DMS53 (cell line): ENCODE measurements at regions not wholly inside any gene's neighbourhood (a gene's known extent, or its start where the extent isn't known, plus 50 kb on each side); places are given as distances from the start of the nearest gene placed in this dataset.
"Not testable (repeated sequence)": the region's sequence is repeated elsewhere in the genome, so short reads cannot be mapped to it uniquely, and the experiment has no call there.

Experiments used
- DNase-seq: peaks from one replicate; lab custom pipeline; 2025; lab: John Stamatoyannopoulos, UW

GRCh38 chr16:31581065-31581464 lies 53.4 kb downstream of the AHSP start:
- DNase-seq = not testable (repeated sequence)

DNA sequence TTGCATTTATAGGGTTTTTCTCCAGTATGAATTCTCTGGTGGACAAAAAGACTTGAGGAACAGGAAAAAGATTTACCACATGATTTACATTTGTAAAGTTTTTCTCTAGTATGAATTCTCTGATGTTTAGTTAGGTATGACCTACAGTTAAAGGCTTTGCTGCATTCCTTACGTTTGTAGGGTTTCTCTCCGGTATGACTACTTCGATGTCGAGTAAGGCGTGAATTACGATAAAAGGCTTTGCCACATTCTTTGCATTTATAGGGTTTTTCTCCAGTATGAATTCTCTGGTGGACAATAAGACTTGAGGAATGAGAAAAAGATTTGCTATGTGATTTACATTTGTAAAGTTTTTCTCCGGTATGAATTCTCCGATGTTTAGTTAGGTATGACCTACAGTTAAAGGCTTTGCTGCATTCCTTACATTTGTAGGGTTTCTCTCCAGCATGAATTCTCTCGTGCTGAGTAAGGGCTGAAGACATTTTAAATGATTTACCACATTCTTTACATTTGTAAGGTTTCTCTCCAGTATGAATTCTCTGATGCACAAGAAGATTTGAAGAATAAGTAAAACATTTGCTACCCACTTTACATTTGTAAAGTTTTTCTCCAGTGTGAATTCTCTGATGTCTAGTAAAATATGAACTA lies 74.2 kb downstream of the AHSP start:
- not testable (repeated sequence) for DNase-seq

- DNase-seq = no peak
These were observed 90.4 kb downstream of the AHSP start for GRCh38 chr16:31618130-31618529.

DNA sequence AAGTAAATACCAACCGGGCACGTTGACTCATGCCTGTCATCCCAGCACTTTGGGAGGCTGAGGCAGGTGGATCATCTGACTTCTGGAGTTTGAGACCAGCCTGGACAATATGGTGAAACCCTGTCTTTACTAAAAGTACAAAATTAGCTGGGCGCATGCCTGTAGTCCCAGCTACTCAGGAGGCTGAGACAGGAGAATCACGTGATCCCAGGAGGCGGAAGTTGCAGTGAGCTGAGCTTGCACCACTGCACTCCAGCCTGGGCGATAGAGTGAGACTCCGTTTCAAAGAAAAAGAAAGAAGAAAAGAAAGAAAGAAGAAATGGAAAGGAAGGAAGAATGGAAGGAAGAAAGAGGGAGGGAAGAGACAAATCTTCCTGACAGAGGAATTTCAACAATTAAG lies 108.7 kb downstream of the AHSP start:
- DNase-seq = no peak

DNA sequence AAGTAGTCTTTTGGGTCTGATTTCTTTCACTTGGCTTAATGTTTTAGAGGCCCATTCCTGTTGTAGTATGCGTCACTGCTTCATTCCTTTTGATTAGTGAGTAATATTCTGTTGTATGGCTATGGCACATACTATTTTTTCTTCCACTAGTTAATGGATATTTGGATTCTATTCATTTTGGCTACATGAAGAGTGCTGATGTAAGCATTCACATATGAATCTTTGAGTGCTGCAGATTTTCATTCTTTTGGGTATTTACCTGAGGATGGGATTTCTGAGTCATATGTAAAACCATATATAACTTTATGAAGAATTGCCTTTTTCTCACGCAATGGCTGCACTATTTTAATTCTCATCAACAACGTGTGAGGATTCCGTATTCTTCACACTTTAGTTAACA lies 113.6 kb downstream of the AHSP start:
- DNase-seq = no peak

DNA sequence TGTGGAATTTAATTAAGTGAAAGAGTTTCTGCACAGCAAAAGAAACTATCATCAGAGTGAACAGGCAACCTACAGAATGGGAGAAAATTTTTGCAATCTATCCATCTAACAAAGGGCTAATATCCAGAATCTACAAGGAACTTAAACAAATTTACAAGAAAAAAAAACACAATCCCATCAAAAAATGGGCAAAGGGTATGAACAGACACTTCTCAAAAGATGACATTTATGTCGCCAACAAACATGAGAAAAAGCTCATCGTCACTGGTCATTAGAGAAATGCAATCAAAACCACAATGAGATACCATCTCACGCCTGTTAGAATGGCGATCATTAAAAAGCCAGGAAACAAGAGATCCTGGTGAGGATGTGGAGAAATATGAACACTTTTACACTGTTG lies 128.0 kb downstream of the AHSP start:
- not testable (repeated sequence) for DNase-seq

DNA sequence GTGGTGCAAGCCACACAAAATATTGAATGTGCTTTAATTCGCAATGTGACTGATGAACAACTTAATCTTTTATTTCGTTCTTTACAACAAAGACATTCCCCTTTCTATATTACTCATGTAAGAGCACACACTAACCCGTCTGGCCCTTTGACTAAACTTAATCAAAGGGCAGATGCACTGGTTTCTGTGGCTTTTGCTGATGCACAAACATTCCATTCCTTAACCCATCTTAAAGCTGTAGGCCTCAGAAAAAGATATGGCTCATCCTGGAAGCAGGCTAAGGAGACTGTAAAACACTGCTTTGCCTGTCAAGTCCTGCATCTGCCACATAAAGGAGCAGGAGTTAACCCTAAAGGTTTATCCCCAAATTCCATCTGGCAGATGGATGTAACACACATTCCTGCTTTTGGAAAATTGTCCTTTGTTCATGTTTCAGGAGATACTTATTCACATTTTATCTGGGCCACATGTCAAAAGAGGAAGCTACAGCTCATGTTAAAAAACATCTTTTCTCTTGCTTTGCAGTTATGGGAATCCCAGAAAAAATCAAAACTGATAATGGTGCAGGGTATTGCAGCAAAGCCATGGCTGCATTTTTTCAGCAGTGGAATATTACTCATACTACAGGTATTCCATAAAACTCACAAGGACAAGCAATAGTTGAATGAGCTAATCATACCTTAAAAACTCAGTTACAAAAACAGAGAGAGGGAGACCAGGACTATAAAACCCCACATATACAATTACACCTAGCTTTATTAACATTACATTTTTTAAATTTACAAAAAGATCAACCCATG lies 137.2 kb downstream of the AHSP start:
- DNase-seq = no peak

GRCh38 chr16:31674686-31675085 lies 147.0 kb downstream of the AHSP start:
- no peak for DNase-seq

- DNase-seq = no peak
These were observed 149.0 kb downstream of the AHSP start for GRCh38 chr16:31676731-31677130.

DNA sequence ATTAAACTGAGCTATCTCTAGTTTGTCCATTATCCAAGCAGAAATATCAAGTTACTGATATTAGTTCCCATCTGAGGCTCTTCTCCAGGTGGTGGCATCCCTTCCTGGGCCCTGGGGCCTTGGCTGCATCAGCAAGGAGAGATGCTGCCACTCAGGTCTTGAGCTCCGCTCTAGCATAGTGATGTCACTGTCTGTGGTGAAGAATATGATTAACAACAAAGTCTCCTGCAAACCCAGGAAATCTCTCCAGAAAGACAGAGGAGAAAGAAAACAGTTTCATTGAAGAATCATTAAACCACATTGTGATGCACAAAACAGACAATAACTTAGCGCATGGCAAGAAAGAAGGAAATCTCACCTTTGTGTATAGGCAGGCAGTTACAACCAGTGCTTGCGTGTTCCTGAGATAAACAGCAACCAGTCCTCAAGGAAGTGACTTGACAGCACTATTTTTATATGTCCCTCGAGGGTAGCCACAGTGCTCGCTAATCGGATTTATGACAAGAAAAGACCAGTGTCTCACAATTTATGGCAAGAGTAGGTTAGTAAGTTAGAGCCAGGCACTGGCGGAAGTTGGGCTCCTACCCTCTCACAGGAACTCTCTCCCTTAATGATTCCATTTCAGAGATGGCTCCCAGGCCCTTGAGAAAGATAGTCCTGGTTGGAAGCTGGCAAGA lies 151.1 kb downstream of the AHSP start:
- no peak for DNase-seq

GRCh38 chr16:31689331-31689730 lies 161.6 kb downstream of the AHSP start:
- not testable (repeated sequence) for DNase-seq

- DNase-seq = not testable (repeated sequence)
These were observed 164.6 kb downstream of the AHSP start for GRCh38 chr16:31692338-31692737.

DNA sequence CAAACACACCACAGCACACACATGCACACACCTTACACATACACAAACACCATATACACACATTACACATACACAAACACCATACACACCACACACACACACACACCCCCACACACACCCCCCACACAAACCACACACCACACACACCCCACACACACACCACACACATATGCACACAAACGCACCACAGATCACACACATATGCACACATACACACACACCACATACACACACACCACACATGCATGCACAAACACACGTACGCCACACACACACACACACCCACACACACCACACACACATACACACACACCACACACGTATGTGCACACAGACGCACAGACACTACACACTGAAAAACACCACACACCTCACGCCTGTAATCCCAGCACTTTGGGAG lies 166.0 kb downstream of the AHSP start:
- no peak for DNase-seq

DNA sequence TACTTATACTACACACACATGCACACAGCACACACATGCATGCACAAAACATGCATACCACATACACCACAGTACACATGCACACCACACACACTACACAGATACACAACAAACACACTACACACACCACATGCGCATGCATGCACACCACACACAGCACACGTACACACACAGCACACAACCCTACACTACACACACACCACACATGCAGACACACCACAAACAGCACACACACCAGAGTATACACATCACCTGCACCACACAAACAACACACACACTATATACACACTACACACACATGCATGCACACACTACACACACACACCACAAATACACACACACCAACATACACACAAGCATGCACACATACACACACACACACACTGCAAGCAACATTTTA lies 166.8 kb downstream of the AHSP start:
- no peak for DNase-seq

DNA sequence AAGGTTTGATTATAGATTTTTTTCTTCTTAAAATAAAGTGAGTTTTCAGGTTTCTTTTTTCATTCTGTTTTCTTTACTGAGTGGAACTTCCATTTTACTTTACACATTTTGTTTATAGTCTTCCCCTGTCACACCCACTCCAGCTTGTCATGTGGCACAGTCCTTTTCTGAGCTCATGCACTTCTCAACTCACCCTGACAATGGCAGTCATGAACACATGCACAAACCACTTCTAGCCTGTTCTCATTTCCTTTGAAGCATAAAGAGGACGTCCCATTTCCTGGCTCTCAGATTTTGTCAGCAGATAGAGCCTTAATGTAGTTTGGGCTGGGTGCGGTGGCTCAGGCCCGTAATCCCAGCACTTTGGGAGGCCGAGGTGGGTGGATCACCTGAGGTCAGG lies 168.0 kb downstream of the AHSP start:
- DNase-seq = peak; percentile 44

- peak; percentile 63 for DNase-seq
These were observed 169.5 kb downstream of the AHSP start for GRCh38 chr16:31696968-31697743.

DNA sequence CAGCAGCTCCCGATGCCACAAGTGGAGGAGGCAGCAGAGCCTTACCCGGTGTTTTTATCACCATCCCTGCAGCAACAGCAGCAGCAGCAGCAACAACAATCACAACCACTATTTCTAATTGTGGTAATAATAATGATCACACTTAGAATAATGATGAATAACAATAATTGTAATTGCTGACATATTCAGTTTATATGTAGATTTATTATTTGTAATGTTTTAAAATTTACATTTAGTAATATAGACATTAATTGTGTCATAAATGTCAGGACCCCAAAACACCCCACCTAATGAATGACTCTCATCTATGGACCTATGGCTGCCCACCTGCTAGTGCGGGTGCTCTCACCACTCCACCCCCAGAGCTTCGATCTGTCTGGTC lies 170.0 kb downstream of the AHSP start:
- no peak for DNase-seq

DNA sequence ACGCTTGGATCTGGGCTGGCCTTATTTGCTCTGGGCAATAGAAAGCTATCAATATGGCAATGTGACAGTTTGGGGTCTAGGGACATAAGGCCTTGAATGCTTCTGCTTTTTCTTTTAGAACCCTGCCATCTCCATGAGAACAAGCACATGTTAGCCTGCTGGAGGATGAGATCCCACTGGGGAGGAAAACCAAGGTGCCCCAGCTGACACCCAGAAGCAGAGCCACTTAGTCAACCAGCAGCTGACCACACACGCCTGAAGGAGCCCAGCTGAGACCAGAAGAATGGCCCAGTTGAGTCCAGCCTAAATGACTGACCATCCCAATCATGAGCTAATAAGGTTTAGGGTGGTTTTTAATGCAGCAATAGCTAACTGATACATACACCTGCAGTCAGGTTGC lies 171.2 kb downstream of the AHSP start:
- no peak for DNase-seq

DNA sequence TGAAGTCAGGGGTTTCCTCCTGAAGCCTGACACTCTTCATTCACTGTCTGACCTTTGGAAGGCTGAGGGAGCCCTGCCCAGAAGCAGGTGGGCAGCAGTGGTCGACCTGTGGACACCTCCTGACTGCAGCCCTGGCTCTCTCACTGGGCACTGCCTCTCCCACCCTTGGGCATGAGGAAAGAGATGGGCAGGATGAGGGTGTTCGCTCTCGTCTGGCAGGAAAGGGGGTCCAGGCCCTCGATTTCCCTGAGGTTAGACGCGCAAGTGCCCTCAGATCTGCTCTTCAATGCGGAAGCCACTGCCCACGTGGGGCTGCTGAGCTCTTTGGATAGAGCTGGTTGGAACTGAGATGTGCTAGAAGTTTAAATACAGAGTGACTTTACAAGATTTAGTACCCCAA lies 171.9 kb downstream of the AHSP start:
- no peak for DNase-seq

GRCh38 chr16:31700200-31700529 lies 172.5 kb downstream of the AHSP start:
- peak; percentile 88 for DNase-seq

DNA sequence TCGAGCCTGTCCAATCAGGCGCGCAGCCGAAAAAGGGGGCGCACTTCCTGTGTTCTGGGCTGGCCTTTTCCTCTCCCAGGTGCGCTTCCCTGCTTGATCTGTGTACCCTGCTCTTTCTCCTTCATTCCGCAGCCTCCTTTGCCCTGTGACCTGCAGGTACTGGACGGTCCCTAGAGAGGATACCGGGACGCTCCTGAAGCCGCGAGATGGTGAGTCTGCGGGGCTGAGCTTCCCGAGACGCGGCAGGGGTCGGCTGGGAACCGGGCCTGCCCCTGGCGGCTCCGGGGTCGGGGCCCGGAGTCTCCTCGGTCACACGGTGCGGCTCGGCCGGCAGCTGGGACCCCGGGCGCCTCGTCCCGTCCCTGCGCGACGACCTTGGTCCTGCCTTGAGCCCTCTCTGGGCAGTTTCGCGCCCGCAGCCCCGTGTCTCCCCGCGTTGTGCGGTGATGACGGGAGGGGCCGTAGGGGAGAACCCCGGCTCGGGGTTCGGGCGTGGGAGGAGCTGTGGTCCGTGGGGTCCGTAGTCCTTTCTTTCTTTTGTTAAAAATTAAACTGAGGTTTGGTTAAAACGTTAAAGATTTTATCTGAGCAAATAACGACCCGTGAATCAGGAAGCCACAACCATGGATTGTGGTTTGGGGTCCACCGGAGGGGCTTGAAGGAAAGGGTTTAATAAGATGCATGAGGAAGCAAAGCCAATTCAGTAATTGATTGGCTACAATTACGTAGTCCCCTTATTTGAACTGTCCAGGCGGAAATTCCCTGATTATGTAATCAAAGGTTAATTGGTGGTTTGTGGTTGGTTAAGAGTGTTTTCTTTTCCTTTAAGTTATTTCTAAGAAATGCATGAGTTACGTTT lies 172.8 kb upstream of the ZNF267 start:
- DNase-seq = no peak

DNA sequence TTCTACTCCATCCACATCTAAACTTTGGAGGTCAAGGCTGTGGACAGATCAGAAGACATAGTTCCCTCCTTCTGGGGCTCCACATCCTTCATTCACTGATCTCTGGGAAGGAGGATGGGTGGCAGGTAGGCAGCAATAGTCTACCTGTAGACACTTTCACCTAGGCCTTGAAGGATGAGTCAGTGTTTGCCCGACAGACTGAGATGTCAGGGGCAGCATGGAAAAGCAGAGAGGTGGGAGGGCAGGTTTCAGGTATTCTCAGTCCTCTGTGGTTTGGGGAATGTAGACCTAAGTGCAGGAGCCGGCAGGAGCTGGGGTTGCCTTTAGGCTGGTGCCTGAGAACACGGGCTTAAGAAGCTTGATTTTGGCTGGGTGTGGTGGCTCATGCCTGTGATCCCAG lies 171.9 kb upstream of the ZNF267 start:
- no peak for DNase-seq
